Activated T-helper 1 cell treated with anti-CD3 and anti-CD28 coated beads, Interleukin-12 subunit alpha, Interleukin-12 subunit beta, Interleukin-2, Interleukin-4 antibody, amounts not matched to agents 30 ng/mL and 10 ng/mL and 1 ng/mL, durations not matched to agents 14 hours and 24 hours and 36 hours (primary cell): ENCODE measurements at regions not wholly inside any gene's neighbourhood (a gene's known extent, or its start where the extent isn't known, plus 50 kb on each side); places are given as distances from the start of the nearest gene placed in this dataset.
A peak's percentile ranks its signal among the peaks of the same experiment; 100 is the strongest.

Experiments
- DNase-seq: peaks from one replicate; pipeline ENCODE4 v3.0.0; 2021; ENCODE audit warnings: low spot score
- H3K27ac Mint-ChIP-seq: one replicate; pipeline ENCODE4 v1.8.0; 2021; ENCODE audit warnings: mild to moderate bottlenecking, mixed read lengths
- H3K27me3 Mint-ChIP-seq: one replicate; pipeline ENCODE4 v1.8.0; 2022; ENCODE audit warnings: mild to moderate bottlenecking, moderate library complexity, mixed read lengths; ENCODE audit not compliant: insufficient read depth
- H3K36me3 Mint-ChIP-seq: one replicate; pipeline ENCODE4 v1.8.0; 2021; ENCODE audit warnings: low read depth, mixed read lengths
- H3K4me1 Mint-ChIP-seq: one replicate; pipeline ENCODE4 v1.8.0; 2021; ENCODE audit warnings: low read depth, mixed read lengths
- H3K4me3 Mint-ChIP-seq: one replicate; pipeline ENCODE4 v1.8.0; 2021; ENCODE audit warnings: mild to moderate bottlenecking, moderate library complexity, mixed read lengths
- H3K9me3 Mint-ChIP-seq: one replicate; pipeline ENCODE4 v1.8.0; 2021; ENCODE audit warnings: mixed read lengths
- intact Hi-C: fragments of 100-400 bp; cut with micrococcal nuclease; formaldehyde crosslinking; loops from one replicate; pipeline ENCODE4 v1.15.1; 2024

DNA sequence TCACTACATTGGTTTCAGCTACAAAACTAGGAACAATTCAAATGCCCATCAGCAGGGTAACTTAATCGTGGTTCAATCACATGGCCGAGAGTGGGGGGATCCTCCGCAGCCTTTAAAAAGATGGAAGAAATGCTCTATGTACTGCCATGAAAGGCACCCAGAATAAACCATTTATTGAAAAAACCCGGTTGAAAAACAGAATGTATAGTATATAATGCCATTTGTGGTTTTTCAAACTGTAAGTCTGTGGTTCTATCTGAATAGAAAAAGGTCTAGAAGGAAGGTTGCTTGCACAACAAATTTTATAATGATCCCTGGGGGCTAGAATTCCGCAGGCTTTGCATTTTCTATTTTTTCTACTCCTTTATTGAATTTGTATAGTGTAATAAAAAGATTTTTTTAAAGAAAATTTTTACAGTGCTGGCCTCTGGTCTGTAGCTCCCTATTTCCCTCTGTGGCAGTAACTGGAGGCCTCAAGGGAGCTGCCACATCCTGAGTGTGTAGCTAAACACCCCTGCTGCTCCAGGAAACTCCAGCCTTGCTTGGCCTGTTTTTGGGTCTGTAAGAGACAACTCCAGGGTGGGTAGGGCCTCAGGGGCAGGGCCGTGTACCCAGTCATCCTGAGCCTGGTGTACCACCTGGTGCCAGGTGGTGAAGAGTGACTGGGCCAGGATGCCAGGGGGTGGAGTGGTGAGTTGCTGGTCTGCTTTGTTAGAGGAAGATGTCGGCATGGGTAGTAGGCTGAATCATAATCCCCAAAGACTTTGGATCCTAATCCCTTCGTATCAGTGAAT is 51.5 kb upstream of the EPS8L3 start:
- Mint-ChIP-seq H3K27me3 (peaks cover 11% of the 10 kb centered on the region), H3K9me3 (peaks cover 8% of the 10 kb centered on the region), H3K36me3 (peaks cover 7% of the 10 kb centered on the region), H3K27ac (no peak overlapping the region), H3K4me3 (no peak overlapping the region), H3K4me1 (peaks cover 22% of the 10 kb centered on the region)
- intact Hi-C loops: no loop called here
- no peak for DNase-seq

GRCh38 chr1:109814223-109814622 is 50.5 kb upstream of the EPS8L3 start:
- intact Hi-C loops: no loop called here
- Mint-ChIP-seq H3K27ac (peak overlapping the region; percentile 44), H3K4me3 (no peak overlapping the region), H3K36me3 (peaks cover 7% of the 10 kb centered on the region), H3K27me3 (peaks cover 11% of the 10 kb centered on the region), H3K4me1 (peaks cover 22% of the 10 kb centered on the region), H3K9me3 (peaks cover 8% of the 10 kb centered on the region)
- no peak for DNase-seq
